ENCODE measurements at regions not wholly inside any gene's neighbourhood (a gene's known extent, or its start where the extent isn't known, plus 50 kb on each side); places are given as distances from the start of the nearest gene placed in this dataset.

GRCh38 chr15:60213377-60214000, 184.3 kb downstream of the ANXA2 start:
- DNase-seq (ENCODE audit: low spot score) = no peak

DNA sequence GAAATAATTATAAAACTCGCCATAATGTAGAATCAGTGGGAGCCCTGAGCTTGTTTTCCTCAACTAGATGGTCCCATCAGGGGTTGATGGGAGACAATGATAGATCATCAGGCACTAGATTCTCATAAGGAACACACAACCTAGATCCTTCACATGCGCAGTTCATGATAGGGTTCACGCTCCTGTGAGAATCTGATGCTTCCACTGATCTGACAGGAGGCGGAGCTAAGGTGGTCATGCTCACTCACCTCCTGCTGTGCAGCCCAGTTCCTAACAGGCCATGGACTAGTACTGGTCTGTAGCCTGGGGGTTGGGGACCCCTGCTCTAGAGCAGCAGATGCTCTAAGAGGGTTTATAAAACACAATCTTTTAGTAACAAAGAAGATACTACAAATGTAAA, 183.6 kb downstream of the ANXA2 start:
- no peak for DNase-seq (ENCODE audit: low spot score)

DNA sequence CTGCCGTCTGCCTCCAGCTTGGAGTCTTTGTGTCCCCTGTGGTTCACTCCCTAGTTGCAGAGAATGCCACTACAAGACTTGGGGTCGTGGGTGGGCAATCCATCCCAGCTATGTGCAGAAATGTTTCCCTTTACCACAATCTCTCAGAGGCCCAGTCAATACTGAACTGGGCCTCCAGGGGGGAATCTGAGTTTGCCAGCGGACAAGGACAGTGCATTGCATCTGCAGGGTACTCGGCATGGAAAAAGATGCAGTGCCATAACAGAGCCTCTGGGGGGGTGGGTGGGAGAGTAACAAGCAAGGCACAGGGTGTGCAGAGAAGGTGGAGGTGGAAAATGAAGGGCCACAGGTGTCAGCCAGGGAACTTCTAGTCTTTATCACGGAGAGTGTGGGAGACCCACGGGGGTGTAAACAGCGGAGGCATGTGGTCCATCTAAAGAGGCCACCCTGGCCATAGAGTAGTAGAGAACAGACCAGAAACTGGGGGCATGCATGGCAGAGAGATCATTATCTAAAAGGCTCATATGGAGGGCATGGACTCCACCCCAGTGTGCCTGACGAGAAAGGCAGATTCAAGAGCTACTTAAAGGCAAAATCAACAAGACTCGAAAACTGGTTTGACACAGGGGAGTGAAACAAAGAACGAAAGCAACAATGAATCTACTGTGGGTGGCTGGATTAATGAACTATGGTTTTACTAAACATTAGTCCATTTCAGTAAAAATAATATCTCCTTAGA, 182.4 kb downstream of the ANXA2 start:
- no peak for DNase-seq (ENCODE audit: low spot score)

- no peak for DNase-seq (ENCODE audit: low spot score)
Observed at GRCh38 chr15:60217161-60217560, 180.6 kb downstream of the ANXA2 start.

GRCh38 chr15:60218256-60218655, 179.5 kb downstream of the ANXA2 start:
- no peak for DNase-seq (ENCODE audit: low spot score)

- DNase-seq (ENCODE audit: low spot score) = no peak
Observed at GRCh38 chr15:60219866-60220265, 177.9 kb downstream of the ANXA2 start.

DNA sequence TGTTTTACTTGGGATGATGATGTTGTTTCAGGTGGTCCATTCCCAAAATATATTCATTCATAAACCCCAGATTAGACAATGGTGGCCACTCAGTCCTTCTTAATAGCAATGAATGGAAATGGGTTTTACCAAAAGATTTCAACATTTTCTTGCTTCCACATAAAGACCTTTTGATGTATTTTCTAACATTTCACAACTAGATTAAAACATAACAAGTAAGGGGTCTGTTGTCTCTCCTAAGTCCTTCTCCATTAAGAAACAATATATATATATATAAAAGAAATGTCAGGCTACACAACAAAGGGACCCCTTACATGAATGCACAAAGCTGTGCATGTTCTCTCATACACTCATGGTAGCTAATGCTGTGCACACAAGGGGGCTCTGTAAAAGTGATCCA, 176.4 kb downstream of the ANXA2 start:
- no peak for DNase-seq (ENCODE audit: low spot score)

GRCh38 chr15:60222404-60222803, 175.4 kb downstream of the ANXA2 start:
- DNase-seq (ENCODE audit: low spot score) = no peak

DNA sequence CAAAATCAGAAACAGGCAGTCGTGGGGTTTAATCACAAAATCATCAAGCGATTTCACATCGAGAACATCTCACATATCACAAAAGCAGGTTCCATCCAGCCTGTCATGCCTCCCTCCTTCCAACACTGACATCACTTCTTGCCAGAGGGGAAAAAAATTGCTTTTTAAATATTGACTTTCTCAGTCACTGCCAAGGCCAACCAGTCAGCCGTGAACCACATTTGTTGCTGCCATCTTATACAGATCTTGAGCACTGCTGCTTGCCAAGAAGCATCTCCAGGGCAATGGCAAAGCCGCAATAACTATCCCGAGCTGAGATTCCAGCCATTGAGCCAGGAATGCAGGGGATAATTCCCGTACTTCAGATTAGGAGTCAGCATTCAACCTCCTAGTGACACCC, 174.6 kb downstream of the ANXA2 start:
- DNase-seq (ENCODE audit: low spot score) = no peak

- DNase-seq (ENCODE audit: low spot score) = no peak
Observed at GRCh38 chr15:60226924-60227323, 170.9 kb downstream of the ANXA2 start.

DNA sequence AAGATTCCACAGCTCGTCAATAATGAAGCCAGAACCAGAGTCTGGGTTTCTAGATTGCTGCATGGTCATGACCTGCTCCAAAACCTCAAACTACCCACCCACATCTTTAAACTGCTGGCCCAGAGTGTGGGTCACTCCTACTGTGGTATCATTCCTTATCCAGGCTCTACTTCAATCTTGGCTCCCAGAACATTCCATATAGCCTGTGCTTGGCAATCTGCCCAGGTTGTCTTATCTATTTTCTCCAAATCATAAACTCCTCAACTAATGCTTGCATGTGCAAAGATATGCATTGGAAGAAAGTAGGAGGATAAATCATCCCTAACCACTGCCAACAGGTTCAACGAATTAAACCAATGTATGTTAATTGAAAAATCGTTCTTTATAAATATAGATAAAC, 169.7 kb downstream of the ANXA2 start:
- DNase-seq (ENCODE audit: low spot score) = no peak

DNA sequence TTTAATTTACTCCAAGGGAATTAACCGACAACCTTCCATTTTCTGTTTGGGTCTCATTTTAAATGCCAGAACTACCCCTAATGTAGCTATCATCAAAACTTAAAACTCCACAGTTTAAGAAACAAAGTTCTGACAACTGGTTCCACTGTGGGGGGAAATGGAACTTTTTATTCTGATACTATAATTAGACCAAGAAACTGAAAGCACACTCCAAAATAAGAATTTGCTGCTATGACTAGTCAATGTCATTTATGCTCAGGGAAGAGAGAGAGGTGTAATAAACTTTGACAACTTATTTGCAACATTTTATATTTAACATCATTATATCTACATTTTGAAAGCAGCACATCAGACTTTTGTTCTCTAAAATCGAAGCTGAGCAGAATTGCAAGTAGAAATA, 169.2 kb downstream of the ANXA2 start:
- no peak for DNase-seq (ENCODE audit: low spot score)

DNA sequence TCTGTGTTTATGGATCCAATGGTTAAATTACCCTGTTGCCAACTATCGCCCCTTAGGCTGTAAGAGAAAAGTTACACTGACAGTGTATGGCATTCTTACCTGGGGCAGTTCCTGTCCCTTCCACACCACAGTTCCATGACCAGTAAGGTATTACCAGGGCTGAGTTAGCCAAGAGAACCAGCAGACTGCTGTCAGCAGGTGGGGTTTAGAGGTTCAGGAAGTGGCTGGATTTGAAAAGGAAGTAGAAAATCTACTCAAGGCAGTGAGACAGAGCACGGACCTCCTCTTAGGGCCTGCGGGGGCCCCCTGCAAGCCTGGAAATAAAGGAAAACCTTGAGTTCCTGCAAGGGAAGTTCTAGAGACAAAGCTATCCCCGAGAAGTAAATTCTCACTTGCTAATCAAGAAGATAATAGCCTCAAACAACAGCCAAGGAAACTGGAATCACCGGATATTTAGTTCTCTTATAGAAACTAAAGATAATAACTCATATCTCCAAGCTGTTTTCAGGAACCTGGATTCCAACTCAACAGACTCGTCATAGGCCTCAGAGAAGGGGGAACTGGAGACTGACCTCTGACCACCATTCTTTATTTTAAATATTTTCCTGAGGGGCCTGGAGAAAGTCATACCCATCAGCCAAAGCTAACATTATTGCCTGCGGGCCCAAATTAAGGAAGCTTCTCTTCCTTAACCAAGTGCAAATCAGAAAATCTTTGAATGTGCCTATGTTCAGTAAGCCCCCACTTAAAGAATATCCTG, 161.7 kb downstream of the ANXA2 start:
- DNase-seq (ENCODE audit: low spot score) = no peak

- DNase-seq (ENCODE audit: low spot score) = no peak
Observed at GRCh38 chr15:60237446-60237845, 160.3 kb downstream of the ANXA2 start.

DNA sequence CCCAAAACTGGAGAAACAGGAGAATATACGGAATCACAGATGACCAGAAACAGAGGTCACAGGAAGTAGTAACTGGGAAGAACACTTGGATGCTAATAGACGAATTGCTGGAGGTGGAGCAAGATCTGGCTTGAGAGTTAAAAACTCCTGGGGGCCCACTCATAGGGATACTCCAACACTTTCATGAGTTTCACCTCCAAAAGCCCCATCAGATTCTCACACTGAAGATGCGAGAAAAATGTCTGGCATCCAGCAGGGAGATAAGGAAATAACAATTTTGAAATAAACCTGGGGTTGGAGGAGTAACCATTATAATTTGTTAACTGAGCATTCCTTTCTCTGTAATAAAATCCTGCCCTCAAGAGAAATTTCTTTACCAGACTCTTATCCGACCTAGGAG, 154.0 kb downstream of the ANXA2 start:
- DNase-seq (ENCODE audit: low spot score) = no peak

DNA sequence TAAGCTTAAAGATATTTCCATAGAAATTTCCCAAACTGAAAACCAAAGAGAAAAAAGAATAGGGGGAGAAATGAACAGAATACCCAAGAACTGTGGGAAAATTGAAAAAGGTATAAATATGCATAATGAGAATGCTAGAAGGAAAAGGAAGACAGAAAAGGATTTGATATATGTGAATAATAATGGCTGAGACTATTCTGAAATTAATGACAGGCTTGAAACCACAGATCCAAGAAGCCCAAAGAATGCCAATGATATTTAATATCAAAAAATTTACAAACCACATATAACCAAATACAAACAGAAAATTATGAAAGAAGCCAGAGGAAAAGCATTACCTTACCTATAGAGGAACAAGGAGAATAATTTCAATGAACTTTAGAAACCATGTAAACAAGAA, 153.0 kb downstream of the ANXA2 start:
- no peak for DNase-seq (ENCODE audit: low spot score)

GRCh38 chr15:60250316-60250715, 147.5 kb downstream of the ANXA2 start:
- DNase-seq (ENCODE audit: low spot score) = no peak

DNA sequence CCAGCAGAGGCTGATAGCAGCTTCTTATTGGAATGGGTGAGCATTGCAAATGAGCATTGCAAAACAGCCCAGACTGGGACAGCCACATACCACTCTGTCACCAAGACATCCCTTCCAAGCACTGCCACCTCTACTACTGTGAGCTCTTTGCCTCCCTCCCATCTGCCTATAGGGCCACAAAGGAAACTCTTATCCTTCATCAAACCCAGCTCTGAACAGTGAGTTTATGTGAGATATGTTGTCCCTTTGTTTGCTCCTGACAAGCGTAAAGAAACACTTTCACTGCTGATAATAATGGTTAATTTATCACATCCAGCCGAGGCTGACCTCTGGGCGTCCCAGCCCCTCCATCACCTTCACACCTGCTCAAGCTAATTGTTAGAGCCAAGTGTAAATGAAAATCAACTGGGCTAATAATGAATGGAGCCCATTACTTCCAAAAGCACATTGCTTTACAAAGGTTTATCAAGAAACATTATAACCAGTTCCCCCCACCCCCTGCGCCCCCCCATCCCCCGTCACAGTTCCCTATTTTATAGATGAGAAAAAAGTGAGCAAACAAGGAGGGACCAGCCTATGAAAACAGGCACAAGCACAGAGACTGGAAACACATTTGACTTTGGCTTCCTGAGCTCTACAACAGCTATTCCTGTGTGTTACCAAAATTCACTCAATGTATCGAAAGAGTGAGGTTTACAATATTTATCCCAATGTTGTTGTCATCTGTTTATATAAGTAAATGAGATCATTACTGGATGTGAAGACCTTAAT, 146.3 kb downstream of the ANXA2 start:
- no peak for DNase-seq (ENCODE audit: low spot score)

DNA sequence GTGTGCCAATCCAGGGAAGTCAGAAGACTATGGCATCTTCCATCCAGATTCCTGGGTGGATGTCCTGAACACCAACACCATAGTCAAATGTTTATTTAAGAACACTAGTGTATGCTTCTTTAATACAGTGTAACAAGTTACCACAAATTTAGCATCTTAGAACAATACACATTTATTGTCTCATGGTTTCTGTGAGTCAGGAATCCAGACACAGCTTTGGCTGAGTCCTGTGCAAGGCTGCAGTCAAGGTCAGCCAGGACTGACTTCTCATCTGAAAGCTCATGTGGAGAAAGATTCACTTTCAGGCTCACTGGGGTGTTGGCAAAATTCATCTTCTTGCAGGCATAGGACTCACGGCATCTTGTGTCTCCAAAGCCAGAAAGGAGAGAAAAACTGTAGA, 143.4 kb downstream of the ANXA2 start:
- no peak for DNase-seq (ENCODE audit: low spot score)

- peak; percentile 87 for DNase-seq (ENCODE audit: low spot score)
Observed at GRCh38 chr15:60255390-60255789, 142.4 kb downstream of the ANXA2 start.

DNA sequence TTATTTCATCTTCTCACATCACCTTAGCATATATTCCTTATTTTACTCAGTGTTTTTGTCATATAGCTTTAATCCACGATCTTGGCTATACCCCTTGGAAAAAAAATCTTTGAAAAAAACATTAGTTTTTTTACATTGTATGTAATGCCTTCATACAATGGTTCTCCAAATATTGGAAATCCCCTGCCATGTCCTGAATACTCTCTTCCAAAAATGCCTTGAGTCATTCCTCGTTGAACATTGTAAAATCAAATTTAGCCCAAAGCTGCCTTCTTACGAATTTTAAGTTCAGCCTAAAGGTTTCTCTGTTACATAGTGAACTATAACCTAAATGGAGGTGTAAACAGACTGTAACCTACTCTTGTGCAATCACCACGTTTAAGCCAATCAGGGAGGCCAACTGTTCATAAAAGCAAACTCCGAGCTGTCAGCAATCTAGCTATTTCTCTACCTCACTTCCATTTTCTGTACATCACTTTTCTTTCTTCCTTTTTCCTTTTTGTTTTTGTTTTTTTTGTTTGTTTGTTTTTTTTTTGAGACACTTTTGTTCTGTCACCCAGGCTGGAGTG, 140.1 kb downstream of the ANXA2 start:
- DNase-seq (ENCODE audit: low spot score) = no peak

DNA sequence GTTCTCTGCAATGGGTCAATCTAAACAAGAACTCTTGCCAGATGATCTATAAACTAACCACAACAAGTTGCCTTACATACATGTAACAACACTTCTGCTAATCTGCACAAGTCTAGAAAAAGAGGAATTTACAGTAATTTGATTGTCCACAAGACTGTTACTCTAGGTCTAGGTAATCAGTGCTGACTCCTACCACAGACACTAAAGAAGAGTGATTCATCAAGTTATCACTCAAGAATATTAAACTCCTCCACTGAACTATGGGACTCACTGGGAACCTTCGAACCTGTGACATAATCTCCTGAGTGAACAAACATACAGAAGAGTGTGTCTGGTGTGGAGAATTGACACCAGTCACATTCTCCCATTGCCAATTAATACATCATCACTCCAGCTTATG, 138.3 kb downstream of the ANXA2 start:
- DNase-seq (ENCODE audit: low spot score) = no peak
